ENCODE measurements at regions not wholly inside any gene's neighbourhood (a gene's known extent, or its start where the extent isn't known, plus 50 kb on each side); places are given as distances from the start of the nearest gene placed in this dataset.

GRCh38 chr18:31255953-31256352 is 62.0 kb upstream of the DSG1 start:
- H3K4me3 ChIP-seq (replicated peaks in 1 of 4; ENCODE audit: control extremely low read depth in 1 of 4, insufficient read depth in 1 of 4, low read depth in 3 of 4, low read length in 4 of 4), result no peak overlapping the region
- no peaks in the 10 kb centered on the region for H3K9me3 ChIP-seq (ENCODE audit: control insufficient read depth, insufficient read depth, low read depth, low read length)
- TF ChIP-seq CTCF (conservative IDR thresholded peaks at IDR 0.05 in 1 of 2, IDR thresholded peaks at IDR 0.05 in 1 of 2; ENCODE audit: low read depth in 1 of 2, low read length in 2 of 2) (no peak), EZH2 (IDR thresholded peaks at IDR 0.05; ENCODE audit: low read length, missing control alignments) (no peak)
- no peak overlapping the region for H3K9ac ChIP-seq (ENCODE audit: insufficient read depth, low read length)
- H2AFZ ChIP-seq (ENCODE audit: low read length), result no peak overlapping the region
- H3K79me2 ChIP-seq (ENCODE audit: control insufficient read depth, insufficient read depth, low read length), result no peaks in the 10 kb centered on the region
- H3K27me3 ChIP-seq (ENCODE audit: control insufficient read depth, insufficient read depth, low read length), result no peaks in the 10 kb centered on the region
- DNase-seq (ENCODE audit: low read depth in 2 of 2), result no peak
- no peaks in the 10 kb centered on the region for H3K36me3 ChIP-seq (ENCODE audit: control insufficient read depth, insufficient read depth, low read length)
- no peaks in the 10 kb centered on the region for H4K20me1 ChIP-seq (ENCODE audit: control insufficient read depth, extremely low read depth, insufficient read depth, low read length)
- no peak overlapping the region for H3K27ac ChIP-seq (ENCODE audit: insufficient read depth, low read length)
- no peaks in the 10 kb centered on the region for H3K4me1 ChIP-seq (ENCODE audit: control insufficient read depth, extremely low read depth, insufficient read depth, low read length)
- no peak overlapping the region for H3K4me2 ChIP-seq (ENCODE audit: extremely low read depth, insufficient read depth, low read length)

GRCh38 chr18:31258789-31259188 is 59.2 kb upstream of the DSG1 start:
- Histone ChIP-seq H3K4me3 (replicated peaks in 1 of 4; ENCODE audit: control extremely low read depth in 1 of 4, insufficient read depth in 1 of 4, low read depth in 3 of 4, low read length in 4 of 4) (no peak overlapping the region), H3K27me3 (ENCODE audit: control insufficient read depth, insufficient read depth, low read length) (no peaks in the 10 kb centered on the region), H2AFZ (ENCODE audit: low read length) (no peak overlapping the region), H3K36me3 (ENCODE audit: control insufficient read depth, insufficient read depth, low read length) (no peaks in the 10 kb centered on the region), H3K79me2 (ENCODE audit: control insufficient read depth, insufficient read depth, low read length) (no peaks in the 10 kb centered on the region), H3K9me3 (ENCODE audit: control insufficient read depth, insufficient read depth, low read depth, low read length) (no peaks in the 10 kb centered on the region), H3K4me1 (ENCODE audit: control insufficient read depth, extremely low read depth, insufficient read depth, low read length) (no peaks in the 10 kb centered on the region), H3K9ac (ENCODE audit: insufficient read depth, low read length) (no peak overlapping the region), H3K27ac (ENCODE audit: insufficient read depth, low read length) (no peak overlapping the region), H4K20me1 (ENCODE audit: control insufficient read depth, extremely low read depth, insufficient read depth, low read length) (no peaks in the 10 kb centered on the region), H3K4me2 (ENCODE audit: extremely low read depth, insufficient read depth, low read length) (no peak overlapping the region)
- no peak for DNase-seq (ENCODE audit: low read depth in 2 of 2)
- TF ChIP-seq EZH2 (IDR thresholded peaks at IDR 0.05; ENCODE audit: low read length, missing control alignments), result no peak
- no peak for TF ChIP-seq CTCF (conservative IDR thresholded peaks at IDR 0.05 in 1 of 2, IDR thresholded peaks at IDR 0.05 in 1 of 2; ENCODE audit: low read depth in 1 of 2, low read length in 2 of 2)

- DNase-seq (ENCODE audit: low read depth in 2 of 2), result peak in 1 of 2 donors; percentile 15
- no peak for TF ChIP-seq EZH2 (IDR thresholded peaks at IDR 0.05; ENCODE audit: low read length, missing control alignments)
- no peak for TF ChIP-seq CTCF (conservative IDR thresholded peaks at IDR 0.05 in 1 of 2, IDR thresholded peaks at IDR 0.05 in 1 of 2; ENCODE audit: low read depth in 1 of 2, low read length in 2 of 2)
- H3K4me1 ChIP-seq (ENCODE audit: control insufficient read depth, extremely low read depth, insufficient read depth, low read length), result no peaks in the 10 kb centered on the region
- H3K4me3 ChIP-seq (replicated peaks in 1 of 4; ENCODE audit: control extremely low read depth in 1 of 4, insufficient read depth in 1 of 4, low read depth in 3 of 4, low read length in 4 of 4), result no peak overlapping the region
- no peak overlapping the region for H2AFZ ChIP-seq (ENCODE audit: low read length)
- H3K27ac ChIP-seq (ENCODE audit: insufficient read depth, low read length), result no peak overlapping the region
- H3K79me2 ChIP-seq (ENCODE audit: control insufficient read depth, insufficient read depth, low read length), result no peaks in the 10 kb centered on the region
- no peaks in the 10 kb centered on the region for H4K20me1 ChIP-seq (ENCODE audit: control insufficient read depth, extremely low read depth, insufficient read depth, low read length)
- H3K9ac ChIP-seq (ENCODE audit: insufficient read depth, low read length), result no peak overlapping the region
- no peaks in the 10 kb centered on the region for H3K27me3 ChIP-seq (ENCODE audit: control insufficient read depth, insufficient read depth, low read length)
- H3K36me3 ChIP-seq (ENCODE audit: control insufficient read depth, insufficient read depth, low read length), result no peaks in the 10 kb centered on the region
- no peak overlapping the region for H3K4me2 ChIP-seq (ENCODE audit: extremely low read depth, insufficient read depth, low read length)
- H3K9me3 ChIP-seq (ENCODE audit: control insufficient read depth, insufficient read depth, low read depth, low read length), result no peaks in the 10 kb centered on the region
Measured at GRCh38 chr18:31261792-31262582, 56.0 kb upstream of the DSG1 start.
